Immature natural killer cell (primary cell): ENCODE measurements at regions not wholly inside any gene's neighbourhood (a gene's known extent, or its start where the extent isn't known, plus 50 kb on each side); places are given as distances from the start of the nearest gene placed in this dataset.
"Not testable (repeated sequence)": the region's sequence is repeated elsewhere in the genome, so short reads cannot be mapped to it uniquely, and the experiment has no call there.

Experiments
- DNase-seq, 3 donors: peaks; one replicate each; pipeline ENCODE4 v3.0.0; 2022; ENCODE audit warnings: mixed read lengths in 1 of 3
- H3K27ac Mint-ChIP-seq, 6 donors: one replicate each; pipeline ENCODE4 v1.8.0; 2020; ENCODE audit warnings: mixed read lengths in 6 of 6, mild to moderate bottlenecking in 5 of 6, inconsistent platforms in 4 of 6, moderate library complexity in 3 of 6
- H3K27me3 Mint-ChIP-seq, 3 donors: one replicate each; pipeline ENCODE4 v1.8.0; 2020 to 2021; ENCODE audit warnings: low read depth in 3 of 3, mild to moderate bottlenecking in 3 of 3, mixed read lengths in 3 of 3, moderate library complexity in 3 of 3, inconsistent platforms in 1 of 3
- H3K36me3 Mint-ChIP-seq, 3 donors: one replicate each; pipeline ENCODE4 v1.8.0; 2020; ENCODE audit warnings: mixed read lengths in 3 of 3, inconsistent platforms in 2 of 3, mild to moderate bottlenecking in 2 of 3
- H3K4me1 Mint-ChIP-seq, 2 donors: one replicate each; pipeline ENCODE4 v1.8.0; 2020; ENCODE audit warnings: inconsistent platforms in 2 of 2, mild to moderate bottlenecking in 2 of 2, mixed read lengths in 2 of 2, moderate library complexity in 1 of 2
- H3K4me3 Mint-ChIP-seq, 5 donors: one replicate each; pipeline ENCODE4 v1.8.0; 2020; ENCODE audit warnings: mild to moderate bottlenecking in 5 of 5, mixed read lengths in 5 of 5, inconsistent platforms in 3 of 5, moderate library complexity in 3 of 5
- H3K9me3 Mint-ChIP-seq, 6 donors: one replicate each; pipeline ENCODE4 v1.8.0; 2020; ENCODE audit warnings: mild to moderate bottlenecking in 6 of 6, mixed read lengths in 6 of 6, inconsistent platforms in 4 of 6, moderate library complexity in 3 of 6

GRCh38 chr13:40047322-40047771 lies 391.9 kb downstream of the COG6 start:
- Mint-ChIP-seq H3K27me3 (peaks cover 0 to 14% (median 3%) of the 10 kb centered on the region in 3 donors), H3K4me1 (no peaks in the 10 kb centered on the region), H3K4me3 (no peak overlapping the region), H3K27ac (peak overlapping the region in 1 of 6 donors; percentile 33), H3K36me3 (no peaks in the 10 kb centered on the region), H3K9me3 (peaks cover 0 to 3% (median 0%) of the 10 kb centered on the region in 6 donors)
- DNase-seq: no peak

- Mint-ChIP-seq H3K4me1 (no peaks in the 10 kb centered on the region), H3K4me3 (no peak overlapping the region), H3K36me3 (no peaks in the 10 kb centered on the region), H3K27ac (no peak overlapping the region), H3K27me3 (peaks cover 0 to 14% (median 3%) of the 10 kb centered on the region in 3 donors), H3K9me3 (peaks cover 0 to 3% (median 0%) of the 10 kb centered on the region in 6 donors)
- no peak for DNase-seq
These were observed 393.1 kb downstream of the COG6 start for GRCh38 chr13:40048551-40048950.

GRCh38 chr13:40052954-40053353 lies 397.5 kb downstream of the COG6 start:
- DNase-seq: no peak
- Mint-ChIP-seq H3K27ac (no peak overlapping the region), H3K36me3 (no peaks in the 10 kb centered on the region), H3K27me3 (peaks cover 0 to 7% (median 3%) of the 10 kb centered on the region in 3 donors), H3K9me3 (no peaks in the 10 kb centered on the region), H3K4me3 (no peak overlapping the region), H3K4me1 (no peaks in the 10 kb centered on the region)

- Mint-ChIP-seq H3K27ac (no peak overlapping the region), H3K9me3 (no peaks in the 10 kb centered on the region), H3K4me3 (no peak overlapping the region), H3K27me3 (peaks cover 0 to 4% (median 3%) of the 10 kb centered on the region in 3 donors), H3K36me3 (no peaks in the 10 kb centered on the region), H3K4me1 (no peaks in the 10 kb centered on the region)
- DNase-seq: no peak
These were observed 397.9 kb downstream of the COG6 start for GRCh38 chr13:40053401-40053800.

GRCh38 chr13:40054422-40054821 lies 399.0 kb downstream of the COG6 start:
- not testable (repeated sequence) for H3K27me3 Mint-ChIP-seq, DNase-seq, H3K27ac Mint-ChIP-seq, H3K4me3 Mint-ChIP-seq, H3K4me1 Mint-ChIP-seq, H3K9me3 Mint-ChIP-seq, H3K36me3 Mint-ChIP-seq

GRCh38 chr13:40056898-40057619 lies 401.6 kb downstream of the COG6 start:
- H3K36me3 Mint-ChIP-seq: no peaks in the 10 kb centered on the region
- no peak overlapping the region for H3K27ac Mint-ChIP-seq
- no peaks in the 10 kb centered on the region for H3K4me1 Mint-ChIP-seq
- no peaks in the 10 kb centered on the region for H3K27me3 Mint-ChIP-seq
- no peak overlapping the region for H3K4me3 Mint-ChIP-seq
- no peak for DNase-seq
- H3K9me3 Mint-ChIP-seq: no peaks in the 10 kb centered on the region

- Mint-ChIP-seq H3K27ac (no peak overlapping the region), H3K4me1 (no peaks in the 10 kb centered on the region), H3K4me3 (no peak overlapping the region), H3K27me3 (peaks cover 0 to 3% (median 0%) of the 10 kb centered on the region in 3 donors), H3K9me3 (no peaks in the 10 kb centered on the region), H3K36me3 (no peaks in the 10 kb centered on the region)
- no peak for DNase-seq
These were observed 403.3 kb downstream of the COG6 start for GRCh38 chr13:40058757-40059236.

- Mint-ChIP-seq H3K9me3 (no peaks in the 10 kb centered on the region), H3K4me3 (no peak overlapping the region), H3K4me1 (no peaks in the 10 kb centered on the region), H3K27me3 (peaks cover 0 to 3% (median 0%) of the 10 kb centered on the region in 3 donors), H3K36me3 (no peaks in the 10 kb centered on the region), H3K27ac (no peak overlapping the region)
- no peak for DNase-seq
These were observed 404.2 kb downstream of the COG6 start for GRCh38 chr13:40059540-40060232.

- DNase-seq: no peak
- Mint-ChIP-seq H3K27ac (no peak overlapping the region), H3K27me3 (peaks cover 0 to 3% (median 0%) of the 10 kb centered on the region in 3 donors), H3K4me3 (no peak overlapping the region), H3K9me3 (no peaks in the 10 kb centered on the region), H3K36me3 (no peaks in the 10 kb centered on the region), H3K4me1 (no peaks in the 10 kb centered on the region)
These were observed 405.0 kb downstream of the COG6 start for GRCh38 chr13:40060296-40061007.

- no peak for DNase-seq
- H3K9me3 Mint-ChIP-seq: no peaks in the 10 kb centered on the region
- H3K27ac Mint-ChIP-seq: no peak overlapping the region
- no peaks in the 10 kb centered on the region for H3K4me1 Mint-ChIP-seq
- H3K36me3 Mint-ChIP-seq: no peaks in the 10 kb centered on the region
- H3K27me3 Mint-ChIP-seq: peaks cover 0 to 3% (median 2%) of the 10 kb centered on the region in 3 donors
- H3K4me3 Mint-ChIP-seq: no peak overlapping the region
These were observed 406.3 kb downstream of the COG6 start for GRCh38 chr13:40061466-40062450.

GRCh38 chr13:40063278-40063698 lies 407.8 kb downstream of the COG6 start:
- Mint-ChIP-seq H3K27ac (no peak overlapping the region), H3K9me3 (no peaks in the 10 kb centered on the region), H3K27me3 (peaks cover 0 to 3% (median 2%) of the 10 kb centered on the region in 3 donors), H3K4me3 (no peak overlapping the region), H3K4me1 (no peaks in the 10 kb centered on the region), H3K36me3 (no peaks in the 10 kb centered on the region)
- DNase-seq: no peak

- H3K36me3 Mint-ChIP-seq: no peaks in the 10 kb centered on the region
- H3K4me1 Mint-ChIP-seq: no peaks in the 10 kb centered on the region
- H3K27ac Mint-ChIP-seq: no peak overlapping the region
- no peaks in the 10 kb centered on the region for H3K9me3 Mint-ChIP-seq
- DNase-seq: no peak
- H3K4me3 Mint-ChIP-seq: no peak overlapping the region
- H3K27me3 Mint-ChIP-seq: peaks cover 0 to 3% (median 2%) of the 10 kb centered on the region in 3 donors
These were observed 408.2 kb downstream of the COG6 start for GRCh38 chr13:40063703-40064102.
